Endothelial cell of umbilical vein (primary cell): ENCODE measurements at regions not wholly inside any gene's neighbourhood (a gene's known extent, or its start where the extent isn't known, plus 50 kb on each side); places are given as distances from the start of the nearest gene placed in this dataset.

Experiments
- BruUV-seq: library from RNA; stranded (reverse); fragments of 400-500 nt; replicated peaks from 2 replicates; lab custom pipeline; 2021; lab: Mats Ljungman, UMichigan
- CTCF ChIA-PET: fragments of 300-600, 350-600 bp; sonication (Branson Sonifier 250); formaldehyde crosslinking; loops from one replicate; lab custom pipeline; 2021; ENCODE audit warnings: antibody characterized with exemption, inconsistent platforms; lab: Charles Lee
- POLR2A ChIA-PET: fragments of 300-600, 350-600 bp; sonication (Branson Sonifier 250); formaldehyde crosslinking; loops from one replicate; lab custom pipeline; 2021; ENCODE audit warnings: antibody characterized with exemption, inconsistent platforms; lab: Charles Lee
- DNase-seq: peaks from one replicate; pipeline ENCODE4 v3.0.0-alpha.2; 2011; ENCODE audit warnings: low read depth, low spot score
- FAIRE-seq: peaks from 2 replicates; lab custom pipeline; 2011; peaks lifted over from hg19 to GRCh38; lab: Jason Lieb, UNC
- H2AFZ ChIP-seq: 2 replicates; pipeline ENCODE4 v1.6.0; 2012; ENCODE audit warnings: low read depth, low read length, control low read depth, inconsistent platforms
- H3K27ac ChIP-seq: 2 replicates; pipeline ENCODE4 v1.5.1; 2011; ENCODE audit warnings: low read depth, mild to moderate bottlenecking, control low read depth, low read length, moderate library complexity; ENCODE audit not compliant: insufficient read depth
- H3K27me3 ChIP-seq, 2 experiments: 2 replicates each; pipeline versions ENCODE4 v1.6.0 to v1.6.1; 2011; ENCODE audit warnings: low read length in 2 of 2, mixed read lengths in 1 of 2; ENCODE audit not compliant: control insufficient read depth in 2 of 2, insufficient read depth in 2 of 2
- H3K36me3 ChIP-seq, 2 experiments: 2 replicates in 1 of 2; 3 replicates in 1 of 2; pipeline ENCODE4 v1.5.1; 2011; ENCODE audit warnings: low read length in 2 of 2, mild to moderate bottlenecking in 1 of 2, moderate library complexity in 1 of 2; ENCODE audit not compliant: control insufficient read depth in 2 of 2, insufficient read depth in 2 of 2; ENCODE audit errors: extremely low read depth in 1 of 2
- H3K4me1 ChIP-seq: 3 replicates; pipeline ENCODE4 v1.5.1; 2011; ENCODE audit warnings: mild to moderate bottlenecking, low read length; ENCODE audit not compliant: control insufficient read depth, insufficient read depth; ENCODE audit errors: extremely low read depth
- H3K4me2 ChIP-seq: 2 replicates; pipeline ENCODE4 v1.6.1; 2011; ENCODE audit warnings: low read length, control low read depth, mixed read lengths; ENCODE audit not compliant: insufficient read depth
- H3K4me3 ChIP-seq, 3 experiments: fragments of 200-600 bp in 1 of 3; sonication (generic), shearing (Covaris generic) in 1 of 3; replicated peaks in 1 of 3; 2 replicates each; pipeline ENCODE4 v1.5.1; 2011 to 2016; ENCODE audit warnings: control low read depth in 3 of 3, low read length in 3 of 3, mild to moderate bottlenecking in 2 of 3, inconsistent platforms in 1 of 3, low read depth in 1 of 3, moderate library complexity in 1 of 3; ENCODE audit not compliant: insufficient read depth in 1 of 3
- H3K79me2 ChIP-seq: 2 replicates; pipeline ENCODE4 v1.6.0; 2012; ENCODE audit warnings: low read length, inconsistent platforms; ENCODE audit not compliant: control insufficient read depth, insufficient read depth
- H3K9ac ChIP-seq: replicated peaks from 2 replicates; pipeline ENCODE3; 2011; ENCODE audit warnings: low read length, control low read depth; ENCODE audit not compliant: insufficient read depth; ENCODE audit errors: extremely low read depth
- H3K9me1 ChIP-seq: replicated peaks from 3 replicates; pipeline ENCODE4 v1.6.0; 2011; ENCODE audit warnings: mild to moderate bottlenecking, low read length; ENCODE audit not compliant: control insufficient read depth, insufficient read depth; ENCODE audit errors: extremely low read depth
- H3K9me3 ChIP-seq: replicated peaks from 2 replicates; pipeline ENCODE4 v1.5.1; 2012; ENCODE audit warnings: low read length, inconsistent platforms; ENCODE audit not compliant: control insufficient read depth, insufficient read depth
- H4K20me1 ChIP-seq: replicated peaks from 2 replicates; pipeline ENCODE3; 2011; ENCODE audit warnings: mild to moderate bottlenecking, low read length; ENCODE audit not compliant: control insufficient read depth, insufficient read depth; ENCODE audit errors: extremely low read depth
- EZH2 ChIP-seq: IDR thresholded peaks from 2 replicates; pipeline ENCODE4 v1.6.1; 2012; ENCODE audit warnings: borderline replicate concordance, low read depth, mild to moderate bottlenecking, moderate library complexity, low read length, inconsistent platforms; ENCODE audit not compliant: severe bottlenecking
- FOS ChIP-seq: IDR thresholded peaks from 2 replicates; pipeline ENCODE4 v1.6.1; 2011; ENCODE audit warnings: mild to moderate bottlenecking, low read length, moderate library complexity, borderline replicate concordance; ENCODE audit not compliant: insufficient read depth
- GATA2 ChIP-seq: IDR thresholded peaks from 2 replicates; pipeline ENCODE4 v1.7.0; 2011; ENCODE audit warnings: low read depth, mild to moderate bottlenecking, moderate library complexity, mixed read lengths, low read length; ENCODE audit not compliant: insufficient read length, insufficient read depth
- JUN ChIP-seq: IDR thresholded peaks from 2 replicates; pipeline ENCODE4 v1.6.1; 2011; ENCODE audit warnings: borderline replicate concordance, low read depth; ENCODE audit not compliant: insufficient read length, insufficient read depth
- POLR2A ChIP-seq: IDR thresholded peaks from 2 replicates; pipeline ENCODE4 v1.6.1; 2012; ENCODE audit warnings: low read depth, mild to moderate bottlenecking, control low read depth, low read length
- POLR2AphosphoS5 ChIP-seq: IDR thresholded peaks from 2 replicates; pipeline ENCODE4 v1.6.1; 2012; ENCODE audit warnings: low read depth, mild to moderate bottlenecking, control low read depth, low read length, moderate library complexity; ENCODE audit not compliant: insufficient read depth
- dilution Hi-C: fragments of 300-500 bp; cut with MboI; formaldehyde crosslinking; loops from one replicate; pipeline ENCODE4 v1.15.0; 2019; ENCODE audit warnings: low sequenced_read_pairs; ENCODE audit not compliant: extremely low pct_ligation_motif_present
- intact Hi-C: fragments of 100-400 bp; cut with micrococcal nuclease; formaldehyde crosslinking; loops from one replicate; pipeline ENCODE4 v1.10.0; 2022
- TF ChIP-seq, protein P1 (sequence below): IDR thresholded peaks from 2 replicates; pipeline ENCODE4 v1.6.1; 2011; ENCODE audit not compliant: insufficient read depth, insufficient read length
- TF ChIP-seq, protein P2 (sequence below), 2 donors: IDR thresholded peaks; 1 replicate in 1 of 2; 2 replicates in 1 of 2; pipeline ENCODE4 v1.5.1; 2011; ENCODE audit warnings: low read length in 2 of 2, mild to moderate bottlenecking in 2 of 2, moderate library complexity in 2 of 2, control low read depth in 1 of 2, inconsistent platforms in 1 of 2, low read depth in 1 of 2; ENCODE audit not compliant: insufficient read depth in 1 of 2; ENCODE audit errors: extremely low read depth in 1 of 2

DNA sequence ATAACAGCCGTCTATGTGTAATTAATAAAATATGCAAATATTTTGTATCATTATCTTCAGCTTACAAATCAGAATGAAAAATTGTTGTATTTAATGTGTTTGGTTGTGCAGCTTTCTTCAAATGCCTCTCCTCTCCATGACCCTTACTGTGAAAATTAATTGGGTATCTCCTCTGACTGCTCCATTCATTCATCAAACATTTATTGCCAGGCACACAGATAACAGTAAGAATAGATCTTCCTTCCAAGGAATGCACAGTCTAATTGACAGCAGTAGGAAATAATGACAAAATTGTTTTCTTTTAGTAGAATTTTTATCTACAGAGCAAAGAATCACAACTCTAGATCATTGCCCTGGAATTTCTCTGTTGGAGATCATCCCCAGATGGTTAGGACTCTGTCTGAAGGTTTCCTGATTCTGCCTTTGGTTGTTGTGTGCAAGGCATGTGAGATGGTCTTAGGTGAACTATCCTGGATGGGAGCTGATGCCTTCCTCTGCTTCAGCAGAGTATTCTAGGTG lies 395.0 kb upstream of the FAT1 start:
- intact Hi-C loops = no loop called here
- Histone ChIP-seq H3K9ac (no peak overlapping the region), H3K4me1 (no peaks in the 10 kb centered on the region), H3K27me3 (no peaks in the 10 kb centered on the region), H3K9me3 (peaks cover 5% of the 10 kb centered on the region), H3K4me2 (no peak overlapping the region), H2AFZ (no peak overlapping the region), H3K27ac (no peak overlapping the region), H4K20me1 (no peaks in the 10 kb centered on the region), H3K4me3 (no peak overlapping the region), H3K79me2 (no peaks in the 10 kb centered on the region), H3K36me3 (no peaks in the 10 kb centered on the region), H3K9me1 (no peaks in the 10 kb centered on the region)
- POLR2A ChIA-PET = no interaction called here
- CTCF ChIA-PET = no interaction called here
- FAIRE-seq (no peak), DNase-seq (no peak)
- dilution Hi-C loops = no loop called here
- no peak for TF ChIP-seq JUN
- no peak for TF ChIP-seq GATA2
- TF ChIP-seq POLR2A = no peak
- TF ChIP-seq, protein P1, sequence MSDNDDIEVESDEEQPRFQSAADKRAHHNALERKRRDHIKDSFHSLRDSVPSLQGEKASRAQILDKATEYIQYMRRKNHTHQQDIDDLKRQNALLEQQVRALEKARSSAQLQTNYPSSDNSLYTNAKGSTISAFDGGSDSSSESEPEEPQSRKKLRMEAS = no peak
- TF ChIP-seq, protein P2, sequence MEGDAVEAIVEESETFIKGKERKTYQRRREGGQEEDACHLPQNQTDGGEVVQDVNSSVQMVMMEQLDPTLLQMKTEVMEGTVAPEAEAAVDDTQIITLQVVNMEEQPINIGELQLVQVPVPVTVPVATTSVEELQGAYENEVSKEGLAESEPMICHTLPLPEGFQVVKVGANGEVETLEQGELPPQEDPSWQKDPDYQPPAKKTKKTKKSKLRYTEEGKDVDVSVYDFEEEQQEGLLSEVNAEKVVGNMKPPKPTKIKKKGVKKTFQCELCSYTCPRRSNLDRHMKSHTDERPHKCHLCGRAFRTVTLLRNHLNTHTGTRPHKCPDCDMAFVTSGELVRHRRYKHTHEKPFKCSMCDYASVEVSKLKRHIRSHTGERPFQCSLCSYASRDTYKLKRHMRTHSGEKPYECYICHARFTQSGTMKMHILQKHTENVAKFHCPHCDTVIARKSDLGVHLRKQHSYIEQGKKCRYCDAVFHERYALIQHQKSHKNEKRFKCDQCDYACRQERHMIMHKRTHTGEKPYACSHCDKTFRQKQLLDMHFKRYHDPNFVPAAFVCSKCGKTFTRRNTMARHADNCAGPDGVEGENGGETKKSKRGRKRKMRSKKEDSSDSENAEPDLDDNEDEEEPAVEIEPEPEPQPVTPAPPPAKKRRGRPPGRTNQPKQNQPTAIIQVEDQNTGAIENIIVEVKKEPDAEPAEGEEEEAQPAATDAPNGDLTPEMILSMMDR (IDR thresholded peaks at IDR 0.05; ENCODE audit: extremely low read depth in 1 of 2, insufficient read depth in 1 of 2, low read depth in 1 of 2, low read length in 2 of 2) = no peak
- TF ChIP-seq EZH2 = no peak
- no peak for TF ChIP-seq POLR2AphosphoS5
- TF ChIP-seq FOS = no peak
- BruUV-seq = no TSS peak
